Tibial nerve (tissue), 3 donors: ENCODE measurements at regions not wholly inside any gene's neighbourhood (a gene's known extent, or its start where the extent isn't known, plus 50 kb on each side); places are given as distances from the start of the nearest gene placed in this dataset.

ENCODE experiments used
- CTCF ChIP-seq, 5 experiments: fragments of 200-600 bp in 3 of 5; fragments of 450-650 bp in 2 of 5; sonication (generic) in 3 of 5; IDR thresholded peaks; one replicate each; pipeline ENCODE4 v1.5.1; 2016 to 2019; ENCODE audit warnings: antibody characterized with exemption in 5 of 5, mild to moderate bottlenecking in 3 of 5, moderate library complexity in 2 of 5
- POLR2A ChIP-seq, 2 donors: fragments of 450-650 bp; IDR thresholded peaks; one replicate each; pipeline ENCODE4 v1.6.1; 2017; ENCODE audit warnings: antibody characterized with exemption in 2 of 2, mild to moderate bottlenecking in 2 of 2, moderate library complexity in 2 of 2

DNA sequence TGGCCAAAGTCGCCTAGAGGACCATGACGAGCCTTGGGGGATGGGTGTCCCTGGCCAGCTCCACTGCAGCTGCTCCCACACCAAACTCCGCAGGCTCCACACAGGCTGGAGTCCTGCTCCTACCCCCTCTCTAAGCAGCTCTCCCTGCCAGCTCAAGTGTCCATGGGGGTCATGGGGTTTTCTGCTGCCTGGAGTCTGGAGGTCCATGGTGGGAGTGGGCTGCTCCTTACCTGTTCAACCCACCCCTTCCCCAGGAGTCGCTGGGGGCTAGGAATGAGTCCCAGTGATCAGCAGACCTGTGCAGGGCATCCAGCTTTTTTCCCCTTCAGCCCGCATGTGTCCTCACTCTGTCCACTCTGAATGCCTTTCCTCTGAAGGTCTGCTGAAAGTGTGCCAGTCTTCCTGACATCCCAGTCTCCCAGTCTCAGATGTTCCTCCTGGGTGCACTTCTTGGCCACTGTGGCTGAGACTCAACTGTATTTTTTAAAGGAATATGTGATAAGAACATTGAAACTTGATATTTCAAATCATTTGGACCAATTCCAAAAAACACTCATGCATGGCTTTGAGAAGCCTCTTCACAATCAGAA is 261.3 kb upstream of the ANKH start:
- TF ChIP-seq CTCF (IDR thresholded peaks at IDR 0.05) (no peak), POLR2A (IDR thresholded peaks at IDR 0.05) (no peak)
